ENCODE measurements at regions not wholly inside any gene's neighbourhood (a gene's known extent, or its start where the extent isn't known, plus 50 kb on each side); places are given as distances from the start of the nearest gene placed in this dataset.

GRCh38 chr4:11313157-11313943 lies 115.3 kb downstream of the HS3ST1 start:
- no peak overlapping the region for H3K27ac ChIP-seq
- H3K4me1 ChIP-seq (replicated peaks; ENCODE audit: insufficient read depth) = no peaks in the 10 kb centered on the region

GRCh38 chr4:11312389-11312788 lies 116.3 kb downstream of the HS3ST1 start:
- Histone ChIP-seq H3K9me3 (ENCODE audit: insufficient read depth, low read depth) (no peaks in the 10 kb centered on the region), H2AFZ (no peak overlapping the region), H3K4me3 (no peak overlapping the region), H3K27ac (no peak overlapping the region), H3K27me3 (ENCODE audit: insufficient read depth, low read depth) (no peaks in the 10 kb centered on the region), H3K4me2 (no peak overlapping the region), H3K9me2 (ENCODE audit: insufficient read depth) (no peaks in the 10 kb centered on the region), H3F3A (ENCODE audit: insufficient read depth, low read depth) (no peaks in the 10 kb centered on the region), H3K79me2 (ENCODE audit: low read depth) (no peaks in the 10 kb centered on the region), H3K36me3 (ENCODE audit: low read depth) (no peaks in the 10 kb centered on the region), H4K20me1 (ENCODE audit: insufficient read depth) (no peaks in the 10 kb centered on the region), H3K4me1 (replicated peaks; ENCODE audit: insufficient read depth) (no peaks in the 10 kb centered on the region)
- no TSS peak for BruUV-seq (replicated peaks)
- intact Hi-C loops (cut with micrococcal nuclease; ENCODE audit: unreplicated experiment) = no loop called here
- no peak for TF ChIP-seq CTCF (conservative IDR thresholded peaks at IDR 0.05)
- no peak for TF ChIP-seq EZH2 (IDR thresholded peaks at IDR 0.05; ENCODE audit: low read depth)
- ChIA-PET CTCF (no interaction called here), POLR2A (ENCODE audit: unreplicated experiment) (no interaction called here)
- DNase-seq = no peak

More at GRCh38 chr4:11313157-11313943, 115.3 kb downstream of the HS3ST1 start:
- DNase-seq = no peak
- Histone ChIP-seq H3K4me2 (no peak overlapping the region), H3K27me3 (ENCODE audit: insufficient read depth, low read depth) (no peaks in the 10 kb centered on the region), H3K9me3 (ENCODE audit: insufficient read depth, low read depth) (no peaks in the 10 kb centered on the region), H3K9me2 (ENCODE audit: insufficient read depth) (no peaks in the 10 kb centered on the region), H4K20me1 (ENCODE audit: insufficient read depth) (no peaks in the 10 kb centered on the region), H3K36me3 (ENCODE audit: low read depth) (no peaks in the 10 kb centered on the region), H3K79me2 (ENCODE audit: low read depth) (no peaks in the 10 kb centered on the region), H2AFZ (no peak overlapping the region), H3F3A (ENCODE audit: insufficient read depth, low read depth) (no peaks in the 10 kb centered on the region), H3K4me3 (no peak overlapping the region)
- CTCF ChIA-PET = no interaction called here
- intact Hi-C loops (cut with micrococcal nuclease; ENCODE audit: unreplicated experiment) = no loop called here
- POLR2A ChIA-PET (ENCODE audit: unreplicated experiment) = no interaction called here
- no TSS peak for BruUV-seq (replicated peaks)
- no peak for TF ChIP-seq EZH2 (IDR thresholded peaks at IDR 0.05; ENCODE audit: low read depth)
- TF ChIP-seq CTCF (conservative IDR thresholded peaks at IDR 0.05) = no peak

GRCh38 chr4:11301075-11301660 lies 127.5 kb downstream of the HS3ST1 start:
- no peaks in the 10 kb centered on the region for H3K79me2 ChIP-seq (ENCODE audit: low read depth)
- no peaks in the 10 kb centered on the region for H3K9me2 ChIP-seq (ENCODE audit: insufficient read depth)
- H3F3A ChIP-seq (ENCODE audit: insufficient read depth, low read depth) = no peaks in the 10 kb centered on the region
- CTCF ChIA-PET = no interaction called here
- intact Hi-C loops (cut with micrococcal nuclease; ENCODE audit: unreplicated experiment) = no loop called here
- no peak overlapping the region for H3K4me2 ChIP-seq
- H2AFZ ChIP-seq = no peak overlapping the region
- no peak for DNase-seq
- no peaks in the 10 kb centered on the region for H3K36me3 ChIP-seq (ENCODE audit: low read depth)
- H4K20me1 ChIP-seq (ENCODE audit: insufficient read depth) = no peaks in the 10 kb centered on the region
- no peaks in the 10 kb centered on the region for H3K4me1 ChIP-seq (replicated peaks; ENCODE audit: insufficient read depth)
- H3K4me3 ChIP-seq = no peak overlapping the region
- POLR2A ChIA-PET (ENCODE audit: unreplicated experiment) = no interaction called here
- no peaks in the 10 kb centered on the region for H3K27me3 ChIP-seq (ENCODE audit: insufficient read depth, low read depth)
- TF ChIP-seq EZH2 (IDR thresholded peaks at IDR 0.05; ENCODE audit: low read depth) = no peak
- TF ChIP-seq CTCF (conservative IDR thresholded peaks at IDR 0.05) = no peak
- no peak overlapping the region for H3K27ac ChIP-seq
- no TSS peak for BruUV-seq (replicated peaks)
- H3K9me3 ChIP-seq (ENCODE audit: insufficient read depth, low read depth) = no peaks in the 10 kb centered on the region
